GM20000 (cell line): ENCODE measurements at regions not wholly inside any gene's neighbourhood (a gene's known extent, or its start where the extent isn't known, plus 50 kb on each side); places are given as distances from the start of the nearest gene placed in this dataset.

Experiments
- DNase-seq: peaks from one replicate; pipeline ENCODE4 v3.0.0; 2012; ENCODE audit warnings: low spot score
- CTCF ChIP-seq: IDR thresholded peaks from 2 replicates; pipeline ENCODE4 v1.5.1; 2012; ENCODE audit warnings: mild to moderate bottlenecking, control low read depth; ENCODE audit errors: extremely low read depth, missing control alignments

GRCh38 chr16:50989047-50989446, 162.0 kb downstream of the SALL1 start:
- no peak for TF ChIP-seq CTCF
- DNase-seq = no peak

- no peak for TF ChIP-seq CTCF
- DNase-seq = no peak
These were observed 162.6 kb downstream of the SALL1 start for GRCh38 chr16:50988441-50988840.

- no peak for TF ChIP-seq CTCF
- DNase-seq = no peak
These were observed 164.6 kb downstream of the SALL1 start for GRCh38 chr16:50986453-50986852.

- no peak for TF ChIP-seq CTCF
- no peak for DNase-seq
These were observed 165.3 kb downstream of the SALL1 start for GRCh38 chr16:50985733-50986132.

- DNase-seq = no peak
- no peak for TF ChIP-seq CTCF
These were observed 166.4 kb downstream of the SALL1 start for GRCh38 chr16:50984688-50985087.

GRCh38 chr16:50982808-50983207, 168.3 kb downstream of the SALL1 start:
- TF ChIP-seq CTCF = no peak
- DNase-seq = no peak

GRCh38 chr16:50981951-50982350, 169.1 kb downstream of the SALL1 start:
- DNase-seq = no peak
- no peak for TF ChIP-seq CTCF
